ENCODE measurements at regions not wholly inside any gene's neighbourhood (a gene's known extent, or its start where the extent isn't known, plus 50 kb on each side); places are given as distances from the start of the nearest gene placed in this dataset.

GRCh38 chr6:23330632-23331031, 761.3 kb downstream of the HDGFL1 start:
- Histone ChIP-seq H2BK120ac (ENCODE audit: low read depth, low read length, poor library complexity, severe bottlenecking) (no peak overlapping the region), H3K18ac (ENCODE audit: insufficient read length, low read depth, low read length) (no peak overlapping the region), H3K4me1 (ENCODE audit: insufficient read depth, low read length) (no peaks in the 10 kb centered on the region), H4K5ac (ENCODE audit: insufficient read length, low read depth, low read length) (no peak overlapping the region), H3K4ac (ENCODE audit: low read depth, low read length) (no peak overlapping the region), H2BK12ac (ENCODE audit: insufficient read length, low read depth, low read length) (no peak overlapping the region), H3K4me2 (ENCODE audit: insufficient read depth, insufficient read length, low read length) (no peak overlapping the region), H2AK5ac (ENCODE audit: insufficient read length, low read length) (no peak overlapping the region), H2BK5ac (ENCODE audit: insufficient read length, low read length) (no peak overlapping the region), H2BK15ac (ENCODE audit: low read depth, low read length) (no peak overlapping the region), H3K23me2 (ENCODE audit: insufficient read length, low read depth, low read length, poor library complexity, severe bottlenecking) (no peaks in the 10 kb centered on the region), H3T11ph (ENCODE audit: low read length) (no peak overlapping the region), H3K79me1 (ENCODE audit: insufficient read depth, low read depth, low read length, poor library complexity, severe bottlenecking) (no peaks in the 10 kb centered on the region), H2AFZ (ENCODE audit: low read length) (no peak overlapping the region), H4K8ac (replicated peaks; ENCODE audit: insufficient read length, low read depth, low read length) (no peak overlapping the region), H3K79me2 (ENCODE audit: insufficient read depth, low read length) (no peaks in the 10 kb centered on the region), H3K56ac (ENCODE audit: insufficient read length, low read depth, low read length) (no peak overlapping the region), H3K9ac (ENCODE audit: extremely low read depth, insufficient read length, low read length) (no peak overlapping the region), H3K14ac (ENCODE audit: insufficient read depth, low read length) (no peak overlapping the region), H3K27me3 (ENCODE audit: insufficient read depth, low read length) (no peaks in the 10 kb centered on the region), H3K27ac (ENCODE audit: insufficient read length, low read depth, low read length) (no peak overlapping the region), H3K23ac (ENCODE audit: insufficient read length, low read depth, low read length) (no peak overlapping the region), H4K20me1 (ENCODE audit: control insufficient read depth, insufficient read depth, insufficient read length) (no peaks in the 10 kb centered on the region), H4K91ac (ENCODE audit: insufficient read length, low read depth, low read length) (no peak overlapping the region), H3K9me3 (ENCODE audit: control insufficient read depth, low read depth, low read length) (no peaks in the 10 kb centered on the region), H2BK20ac (ENCODE audit: low read depth, low read length, poor library complexity, severe bottlenecking) (no peak overlapping the region)
- no peaks in the 10 kb centered on the region; a peak in 1 of 5 replicates for H3K9me3 Mint-ChIP-seq
- no peaks in the 10 kb centered on the region; a peak in 1 of 7 replicates for H3K36me3 Mint-ChIP-seq (ENCODE audit: insufficient read depth in 1 of 3, low read depth in 3 of 3)
- H3K4me1 Mint-ChIP-seq: no peaks in the 10 kb centered on the region
- H3K4me3 Mint-ChIP-seq: no peak overlapping the region
- no peak for DNase-seq
- H3K27me3 Mint-ChIP-seq (ENCODE audit: low read depth): no peaks in the 10 kb centered on the region
- WGBS (ENCODE audit: extremely low coverage, insufficient read length, low lambda C conversion rate): no CpG with 5 or more reads among the region's 3 CpGs
- TF ChIP-seq, protein P1, sequence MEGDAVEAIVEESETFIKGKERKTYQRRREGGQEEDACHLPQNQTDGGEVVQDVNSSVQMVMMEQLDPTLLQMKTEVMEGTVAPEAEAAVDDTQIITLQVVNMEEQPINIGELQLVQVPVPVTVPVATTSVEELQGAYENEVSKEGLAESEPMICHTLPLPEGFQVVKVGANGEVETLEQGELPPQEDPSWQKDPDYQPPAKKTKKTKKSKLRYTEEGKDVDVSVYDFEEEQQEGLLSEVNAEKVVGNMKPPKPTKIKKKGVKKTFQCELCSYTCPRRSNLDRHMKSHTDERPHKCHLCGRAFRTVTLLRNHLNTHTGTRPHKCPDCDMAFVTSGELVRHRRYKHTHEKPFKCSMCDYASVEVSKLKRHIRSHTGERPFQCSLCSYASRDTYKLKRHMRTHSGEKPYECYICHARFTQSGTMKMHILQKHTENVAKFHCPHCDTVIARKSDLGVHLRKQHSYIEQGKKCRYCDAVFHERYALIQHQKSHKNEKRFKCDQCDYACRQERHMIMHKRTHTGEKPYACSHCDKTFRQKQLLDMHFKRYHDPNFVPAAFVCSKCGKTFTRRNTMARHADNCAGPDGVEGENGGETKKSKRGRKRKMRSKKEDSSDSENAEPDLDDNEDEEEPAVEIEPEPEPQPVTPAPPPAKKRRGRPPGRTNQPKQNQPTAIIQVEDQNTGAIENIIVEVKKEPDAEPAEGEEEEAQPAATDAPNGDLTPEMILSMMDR (conservative IDR thresholded peaks at IDR 0.05): no peak
- no peak overlapping the region for H3K27ac Mint-ChIP-seq
